OCI-LY3 (cell line): ENCODE measurements at regions not wholly inside any gene's neighbourhood (a gene's known extent, or its start where the extent isn't known, plus 50 kb on each side); places are given as distances from the start of the nearest gene placed in this dataset.

Experiments
- H2AFZ ChIP-seq: fragments of 200-600, 300-600 bp; shearing (Covaris generic); 2 replicates; pipeline ENCODE4 v1.6.0; 2014; ENCODE audit warnings: antibody characterized with exemption, low read depth, low read length
- H3K27ac ChIP-seq: fragments of 200-600, 300-600 bp; sonication (generic); 2 replicates; pipeline ENCODE4 v1.5.1; 2014; ENCODE audit warnings: mild to moderate bottlenecking, low read length, moderate library complexity, mixed read lengths
- H3K27me3 ChIP-seq: fragments of 200-600, 300-600 bp; sonication (generic); 2 replicates; pipeline ENCODE4 v1.6.1; 2014; ENCODE audit warnings: low read depth, low read length, mixed read lengths
- H3K36me3 ChIP-seq: fragments of 200-600, 300-600 bp; sonication (generic); replicated peaks from 2 replicates; pipeline ENCODE3; 2014; ENCODE audit warnings: low read depth, low read length, mixed read lengths
- H3K4me1 ChIP-seq: fragments of 300-600, 200-600 bp; sonication (generic); 2 replicates; pipeline ENCODE4 v1.6.1; 2014; ENCODE audit warnings: low read length, mixed read lengths
- H3K4me2 ChIP-seq: fragments of 200-600, 300-600 bp; sonication (generic); 2 replicates; pipeline ENCODE4 v1.6.1; 2014; ENCODE audit warnings: low read length, mixed read lengths
- H3K4me3 ChIP-seq: fragments of 300-600, 200-600 bp; sonication (generic); 2 replicates; pipeline ENCODE4 v1.5.1; 2014; ENCODE audit warnings: antibody characterized with exemption, mild to moderate bottlenecking, low read length, moderate library complexity
- H3K79me2 ChIP-seq: fragments of 300-600, 200-600 bp; shearing (Covaris generic); 2 replicates; pipeline ENCODE4 v1.6.1; 2014; ENCODE audit warnings: mild to moderate bottlenecking, low read length, mixed read lengths
- H3K9ac ChIP-seq: fragments of 300-600, 200-600 bp; shearing (Covaris generic); 2 replicates; pipeline ENCODE4 v1.6.0; 2014; ENCODE audit warnings: mild to moderate bottlenecking, low read length, moderate library complexity
- H3K9me3 ChIP-seq: fragments of 200-600, 300-600 bp; shearing (Covaris generic); 2 replicates; pipeline ENCODE4 v1.6.1; 2014; ENCODE audit warnings: low read length, mixed read lengths; ENCODE audit not compliant: insufficient read depth
- H4K20me1 ChIP-seq: fragments of 200-600, 300-600 bp; sonication (generic); 2 replicates; pipeline ENCODE4 v1.6.1; 2016; ENCODE audit warnings: low read length, mixed read lengths; ENCODE audit not compliant: insufficient read depth
- CTCF ChIP-seq: fragments of 200-600, 300-600 bp; sonication (generic); IDR thresholded peaks from 2 replicates; pipeline ENCODE4 v1.5.1; 2014; ENCODE audit warnings: antibody characterized with exemption, low read length, low read depth
- EZH2phosphoT487 ChIP-seq: fragments of 200-600 bp; shearing (Covaris generic); IDR thresholded peaks from 2 replicates; pipeline ENCODE4 v1.6.1; 2018; ENCODE audit warnings: antibody characterized with exemption, mixed run types, low read depth

- Histone ChIP-seq H3K27me3 (no peaks in the 10 kb centered on the region), H4K20me1 (no peaks in the 10 kb centered on the region), H3K27ac (no peak overlapping the region), H3K79me2 (no peaks in the 10 kb centered on the region), H3K4me1 (peaks cover 6% of the 10 kb centered on the region; the same call in 1 of the 2 replicates), H3K4me2 (no peak overlapping the region), H2AFZ (no peak overlapping the region), H3K4me3 (no peak overlapping the region), H3K9ac (no peak overlapping the region), H3K36me3 (no peaks in the 10 kb centered on the region), H3K9me3 (no peaks in the 10 kb centered on the region)
- no peak for TF ChIP-seq EZH2phosphoT487
These were observed 126.8 kb downstream of the AQP4 start for GRCh38 chr18:26738706-26739105.

GRCh38 chr18:26736301-26736700 lies 129.2 kb downstream of the AQP4 start:
- H3K36me3 ChIP-seq: no peaks in the 10 kb centered on the region
- TF ChIP-seq EZH2phosphoT487 (no peak), CTCF (no peak)
- no peaks in the 10 kb centered on the region for H3K27me3 ChIP-seq
- no peaks in the 10 kb centered on the region for H4K20me1 ChIP-seq
- H3K79me2 ChIP-seq: no peaks in the 10 kb centered on the region
- H3K27ac ChIP-seq: no peak overlapping the region
- peaks cover 6% of the 10 kb centered on the region; the same call in 1 of the 2 replicates for H3K4me1 ChIP-seq
- H3K4me2 ChIP-seq: no peak overlapping the region
- no peak overlapping the region for H3K4me3 ChIP-seq
- no peak overlapping the region for H2AFZ ChIP-seq
- no peaks in the 10 kb centered on the region for H3K9me3 ChIP-seq
- no peak overlapping the region for H3K9ac ChIP-seq

GRCh38 chr18:26734760-26735159 lies 130.7 kb downstream of the AQP4 start:
- no peak overlapping the region for H3K4me3 ChIP-seq
- no peak overlapping the region for H3K4me2 ChIP-seq
- TF ChIP-seq EZH2phosphoT487 (no peak), CTCF (no peak)

GRCh38 chr18:26729449-26729848 lies 136.1 kb downstream of the AQP4 start:
- no peak overlapping the region for H3K9ac ChIP-seq
- H3K36me3 ChIP-seq: no peaks in the 10 kb centered on the region
- H3K27me3 ChIP-seq: no peaks in the 10 kb centered on the region
- H3K4me3 ChIP-seq: no peak overlapping the region
- no peaks in the 10 kb centered on the region for H4K20me1 ChIP-seq
- no peak overlapping the region for H3K4me2 ChIP-seq
- H2AFZ ChIP-seq: no peak overlapping the region
- no peaks in the 10 kb centered on the region for H3K4me1 ChIP-seq
- no peak for TF ChIP-seq EZH2phosphoT487
- no peak for TF ChIP-seq CTCF
- no peaks in the 10 kb centered on the region for H3K79me2 ChIP-seq
- no peaks in the 10 kb centered on the region for H3K9me3 ChIP-seq
- H3K27ac ChIP-seq: no peak overlapping the region

More at GRCh38 chr18:26734760-26735159, 130.7 kb downstream of the AQP4 start:
- H3K27me3 ChIP-seq: no peaks in the 10 kb centered on the region
- no peaks in the 10 kb centered on the region for H3K9me3 ChIP-seq
- H3K9ac ChIP-seq: no peak overlapping the region
- no peaks in the 10 kb centered on the region for H4K20me1 ChIP-seq
- H3K4me1 ChIP-seq: peaks cover 6% of the 10 kb centered on the region; the same call in 1 of the 2 replicates
- H3K27ac ChIP-seq: no peak overlapping the region
- H3K79me2 ChIP-seq: no peaks in the 10 kb centered on the region
- no peak overlapping the region for H2AFZ ChIP-seq
- H3K36me3 ChIP-seq: no peaks in the 10 kb centered on the region

- H3K27ac ChIP-seq: no peak overlapping the region
- H3K79me2 ChIP-seq: no peaks in the 10 kb centered on the region
- H3K4me3 ChIP-seq: no peak overlapping the region
- no peaks in the 10 kb centered on the region for H4K20me1 ChIP-seq
- no peak overlapping the region for H3K9ac ChIP-seq
- H2AFZ ChIP-seq: no peak overlapping the region
- H3K27me3 ChIP-seq: no peaks in the 10 kb centered on the region
- H3K4me2 ChIP-seq: no peak overlapping the region
- TF ChIP-seq CTCF: no peak
- TF ChIP-seq EZH2phosphoT487: no peak
- H3K36me3 ChIP-seq: no peaks in the 10 kb centered on the region
- no peaks in the 10 kb centered on the region for H3K4me1 ChIP-seq
- no peaks in the 10 kb centered on the region for H3K9me3 ChIP-seq
These were observed 136.5 kb downstream of the AQP4 start for GRCh38 chr18:26729008-26729407.
